HepG2 (cell line): ENCODE measurements at regions not wholly inside any gene's neighbourhood (a gene's known extent, or its start where the extent isn't known, plus 50 kb on each side); places are given as distances from the start of the nearest gene placed in this dataset.

Experiments used
- ARHGAP35 ChIP-seq: sonication (generic); formaldehyde crosslinking; IDR thresholded peaks from 2 replicates; pipeline ENCODE4 v1.9.0; 2022; ENCODE audit warnings: mild to moderate bottlenecking, inconsistent platforms, moderate library complexity, missing genetic modification reagents, borderline replicate concordance
- CREM ChIP-seq, 2 experiments: sonication (generic) in 1 of 2; formaldehyde crosslinking in 1 of 2; IDR thresholded peaks; 2 replicates each; pipeline versions ENCODE4 v1.4.0 to v1.6.1; 2016 to 2020; ENCODE audit warnings: antibody characterized with exemption in 1 of 2, mild to moderate bottlenecking in 1 of 2, missing genetic modification reagents in 1 of 2
- MTA1 ChIP-seq: sonication (generic); formaldehyde crosslinking; IDR thresholded peaks from 2 replicates; pipeline ENCODE4 v1.4.0; 2020; ENCODE audit warnings: missing genetic modification reagents, mild to moderate bottlenecking, borderline replicate concordance
- NR1H2 ChIP-seq: sonication (generic); formaldehyde crosslinking; IDR thresholded peaks from 2 replicates; pipeline ENCODE4 v1.8.1; 2022; ENCODE audit warnings: low read depth, missing genetic modification reagents, borderline replicate concordance
- RBAK ChIP-seq: sonication (generic); formaldehyde crosslinking; IDR thresholded peaks from 2 replicates; pipeline ENCODE4 v1.5.1; 2020; ENCODE audit warnings: mild to moderate bottlenecking, missing genetic modification reagents
- SMC3 ChIP-seq: IDR thresholded peaks from 2 replicates; pipeline ENCODE4 v1.6.1; 2011; ENCODE audit warnings: low read length, improper control_type of control experiment
- STAG1 ChIP-seq: sonication (generic); formaldehyde crosslinking; IDR thresholded peaks from 2 replicates; pipeline ENCODE4 v1.4.0; 2020; ENCODE audit warnings: missing genetic modification reagents
- ZNF138 ChIP-seq: sonication (generic); formaldehyde crosslinking; IDR thresholded peaks from 2 replicates; pipeline ENCODE4 v1.5.0; 2020; ENCODE audit warnings: mild to moderate bottlenecking, low read depth, missing genetic modification reagents
- ZNF430 ChIP-seq: sonication (generic); formaldehyde crosslinking; IDR thresholded peaks from 2 replicates; pipeline ENCODE4 v1.9.0; 2021; ENCODE audit warnings: mild to moderate bottlenecking, missing genetic modification reagents
- ZNF879 ChIP-seq: sonication (generic); formaldehyde crosslinking; IDR thresholded peaks from 2 replicates; pipeline ENCODE4 v1.8.1; 2023; ENCODE audit warnings: missing genetic modification reagents
- TF ChIP-seq, protein P1 (sequence below): sonication (generic); formaldehyde crosslinking; IDR thresholded peaks from 2 replicates; pipeline ENCODE4 v1.4.0; 2020; ENCODE audit warnings: missing genetic modification reagents
- TF ChIP-seq, protein P2 (sequence below), 2 experiments: IDR thresholded peaks; 2 replicates each; pipeline ENCODE4 v1.6.1; 2011 to 2012; ENCODE audit warnings: low read length in 2 of 2, borderline replicate concordance in 1 of 2, low read depth in 1 of 2, mild to moderate bottlenecking in 1 of 2, moderate library complexity in 1 of 2
- TF ChIP-seq, protein P3 (sequence below): sonication (generic); formaldehyde crosslinking; IDR thresholded peaks from 2 replicates; pipeline ENCODE4 v1.4.0; 2020; ENCODE audit warnings: missing genetic modification reagents

DNA sequence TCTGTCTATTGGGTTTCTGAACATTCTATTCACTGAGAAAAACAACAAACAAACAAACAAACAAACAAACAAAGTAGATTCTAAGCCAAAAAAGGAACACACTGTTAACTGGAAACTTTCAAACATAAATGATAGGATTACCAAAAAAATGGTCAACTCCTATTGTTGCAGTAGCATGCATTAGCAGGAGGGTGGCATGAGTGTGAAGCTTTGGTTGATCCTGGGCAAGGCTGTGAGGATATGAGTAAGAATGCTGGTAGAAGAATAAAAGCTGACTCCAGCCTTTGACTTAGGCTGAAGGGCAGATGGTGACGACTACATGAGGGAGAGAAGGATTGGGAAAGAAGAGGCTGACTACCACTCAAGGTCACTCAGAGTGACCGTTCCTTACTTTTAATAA is 810.3 kb downstream of the VGLL3 start (continued):
- TF ChIP-seq, protein P1, sequence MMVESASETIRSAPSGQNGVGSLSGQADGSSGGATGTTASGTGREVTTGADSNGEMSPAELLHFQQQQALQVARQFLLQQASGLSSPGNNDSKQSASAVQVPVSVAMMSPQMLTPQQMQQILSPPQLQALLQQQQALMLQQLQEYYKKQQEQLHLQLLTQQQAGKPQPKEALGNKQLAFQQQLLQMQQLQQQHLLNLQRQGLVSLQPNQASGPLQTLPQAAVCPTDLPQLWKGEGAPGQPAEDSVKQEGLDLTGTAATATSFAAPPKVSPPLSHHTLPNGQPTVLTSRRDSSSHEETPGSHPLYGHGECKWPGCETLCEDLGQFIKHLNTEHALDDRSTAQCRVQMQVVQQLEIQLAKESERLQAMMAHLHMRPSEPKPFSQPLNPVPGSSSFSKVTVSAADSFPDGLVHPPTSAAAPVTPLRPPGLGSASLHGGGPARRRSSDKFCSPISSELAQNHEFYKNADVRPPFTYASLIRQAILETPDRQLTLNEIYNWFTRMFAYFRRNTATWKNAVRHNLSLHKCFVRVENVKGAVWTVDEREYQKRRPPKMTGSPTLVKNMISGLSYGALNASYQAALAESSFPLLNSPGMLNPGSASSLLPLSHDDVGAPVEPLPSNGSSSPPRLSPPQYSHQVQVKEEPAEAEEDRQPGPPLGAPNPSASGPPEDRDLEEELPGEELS, result no peak
- TF ChIP-seq STAG1, result peak; percentile 58
- TF ChIP-seq ZNF138 (CRISPR knock-in tag), result no peak
- TF ChIP-seq NR1H2 (CRISPR knock-in tag), result no peak
- TF ChIP-seq SMC3, result peak; percentile 35; the same call in 1 of the 2 replicates
- no peak for TF ChIP-seq ZNF430 (CRISPR knock-in tag)
- TF ChIP-seq ZNF879, result no peak
- TF ChIP-seq, protein P2, sequence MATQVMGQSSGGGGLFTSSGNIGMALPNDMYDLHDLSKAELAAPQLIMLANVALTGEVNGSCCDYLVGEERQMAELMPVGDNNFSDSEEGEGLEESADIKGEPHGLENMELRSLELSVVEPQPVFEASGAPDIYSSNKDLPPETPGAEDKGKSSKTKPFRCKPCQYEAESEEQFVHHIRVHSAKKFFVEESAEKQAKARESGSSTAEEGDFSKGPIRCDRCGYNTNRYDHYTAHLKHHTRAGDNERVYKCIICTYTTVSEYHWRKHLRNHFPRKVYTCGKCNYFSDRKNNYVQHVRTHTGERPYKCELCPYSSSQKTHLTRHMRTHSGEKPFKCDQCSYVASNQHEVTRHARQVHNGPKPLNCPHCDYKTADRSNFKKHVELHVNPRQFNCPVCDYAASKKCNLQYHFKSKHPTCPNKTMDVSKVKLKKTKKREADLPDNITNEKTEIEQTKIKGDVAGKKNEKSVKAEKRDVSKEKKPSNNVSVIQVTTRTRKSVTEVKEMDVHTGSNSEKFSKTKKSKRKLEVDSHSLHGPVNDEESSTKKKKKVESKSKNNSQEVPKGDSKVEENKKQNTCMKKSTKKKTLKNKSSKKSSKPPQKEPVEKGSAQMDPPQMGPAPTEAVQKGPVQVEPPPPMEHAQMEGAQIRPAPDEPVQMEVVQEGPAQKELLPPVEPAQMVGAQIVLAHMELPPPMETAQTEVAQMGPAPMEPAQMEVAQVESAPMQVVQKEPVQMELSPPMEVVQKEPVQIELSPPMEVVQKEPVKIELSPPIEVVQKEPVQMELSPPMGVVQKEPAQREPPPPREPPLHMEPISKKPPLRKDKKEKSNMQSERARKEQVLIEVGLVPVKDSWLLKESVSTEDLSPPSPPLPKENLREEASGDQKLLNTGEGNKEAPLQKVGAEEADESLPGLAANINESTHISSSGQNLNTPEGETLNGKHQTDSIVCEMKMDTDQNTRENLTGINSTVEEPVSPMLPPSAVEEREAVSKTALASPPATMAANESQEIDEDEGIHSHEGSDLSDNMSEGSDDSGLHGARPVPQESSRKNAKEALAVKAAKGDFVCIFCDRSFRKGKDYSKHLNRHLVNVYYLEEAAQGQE (IDR thresholded peaks at IDR 0.05; ENCODE audit: borderline replicate concordance in 1 of 2, low read depth in 1 of 2, low read length in 2 of 2), result no peak
- no peak for TF ChIP-seq MTA1 (CRISPR knock-in tag)
- TF ChIP-seq CREM (IDR thresholded peaks at IDR 0.05), result no peak
- TF ChIP-seq CREM (CRISPR knock-in tag; IDR thresholded peaks at IDR 0.05), result no peak
- TF ChIP-seq, protein P3, sequence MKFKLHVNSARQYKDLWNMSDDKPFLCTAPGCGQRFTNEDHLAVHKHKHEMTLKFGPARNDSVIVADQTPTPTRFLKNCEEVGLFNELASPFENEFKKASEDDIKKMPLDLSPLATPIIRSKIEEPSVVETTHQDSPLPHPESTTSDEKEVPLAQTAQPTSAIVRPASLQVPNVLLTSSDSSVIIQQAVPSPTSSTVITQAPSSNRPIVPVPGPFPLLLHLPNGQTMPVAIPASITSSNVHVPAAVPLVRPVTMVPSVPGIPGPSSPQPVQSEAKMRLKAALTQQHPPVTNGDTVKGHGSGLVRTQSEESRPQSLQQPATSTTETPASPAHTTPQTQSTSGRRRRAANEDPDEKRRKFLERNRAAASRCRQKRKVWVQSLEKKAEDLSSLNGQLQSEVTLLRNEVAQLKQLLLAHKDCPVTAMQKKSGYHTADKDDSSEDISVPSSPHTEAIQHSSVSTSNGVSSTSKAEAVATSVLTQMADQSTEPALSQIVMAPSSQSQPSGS (CRISPR knock-in tag), result no peak
- no peak for TF ChIP-seq ARHGAP35 (CRISPR knock-in tag)
- no peak for TF ChIP-seq RBAK (CRISPR knock-in tag)
